SIG-M5 treated with dmso at 0.1 percent for 504 hours (cell line): ENCODE measurements at regions not wholly inside any gene's neighbourhood (a gene's known extent, or its start where the extent isn't known, plus 50 kb on each side); places are given as distances from the start of the nearest gene placed in this dataset.

ENCODE experiments used
- DNase-seq: peaks from one replicate; lab custom pipeline; 2025; ENCODE audit not compliant: unreplicated experiment; lab: John Stamatoyannopoulos, UW

- DNase-seq = no peak
These were observed 55.4 kb downstream of the XCL1 start for GRCh38 chr1:168631671-168632400.

GRCh38 chr1:168634951-168635532 lies 58.6 kb downstream of the XCL1 start:
- DNase-seq = no peak

GRCh38 chr1:168636200-168636599 lies 59.8 kb downstream of the XCL1 start:
- DNase-seq = no peak

GRCh38 chr1:168636642-168637111 lies 60.3 kb downstream of the XCL1 start:
- no peak for DNase-seq

- DNase-seq = peak; percentile 42
These were observed 61.1 kb downstream of the XCL1 start for GRCh38 chr1:168637350-168637991.

GRCh38 chr1:168638884-168639283 lies 62.5 kb downstream of the XCL1 start:
- DNase-seq = no peak

- DNase-seq = no peak
These were observed 63.8 kb downstream of the XCL1 start for GRCh38 chr1:168640182-168640581.

- no peak for DNase-seq
These were observed 64.4 kb downstream of the XCL1 start for GRCh38 chr1:168640836-168641235.

- no peak for DNase-seq
These were observed 66.7 kb downstream of the XCL1 start for GRCh38 chr1:168643152-168643551.
